GM21423 (cell line): ENCODE measurements at regions not wholly inside any gene's neighbourhood (a gene's known extent, or its start where the extent isn't known, plus 50 kb on each side); places are given as distances from the start of the nearest gene placed in this dataset.
"Not testable (repeated sequence)": the region's sequence is repeated elsewhere in the genome, so short reads cannot be mapped to it uniquely, and the experiment has no call there.

Source experiments
- ATAC-seq: cut with Tn5 transposase; IDR thresholded peaks from one replicate; pipeline ENCODE4 v1.9.1; 2021; ENCODE audit warnings: mild to moderate bottlenecking, moderate library complexity; ENCODE audit not compliant: unreplicated experiment

DNA sequence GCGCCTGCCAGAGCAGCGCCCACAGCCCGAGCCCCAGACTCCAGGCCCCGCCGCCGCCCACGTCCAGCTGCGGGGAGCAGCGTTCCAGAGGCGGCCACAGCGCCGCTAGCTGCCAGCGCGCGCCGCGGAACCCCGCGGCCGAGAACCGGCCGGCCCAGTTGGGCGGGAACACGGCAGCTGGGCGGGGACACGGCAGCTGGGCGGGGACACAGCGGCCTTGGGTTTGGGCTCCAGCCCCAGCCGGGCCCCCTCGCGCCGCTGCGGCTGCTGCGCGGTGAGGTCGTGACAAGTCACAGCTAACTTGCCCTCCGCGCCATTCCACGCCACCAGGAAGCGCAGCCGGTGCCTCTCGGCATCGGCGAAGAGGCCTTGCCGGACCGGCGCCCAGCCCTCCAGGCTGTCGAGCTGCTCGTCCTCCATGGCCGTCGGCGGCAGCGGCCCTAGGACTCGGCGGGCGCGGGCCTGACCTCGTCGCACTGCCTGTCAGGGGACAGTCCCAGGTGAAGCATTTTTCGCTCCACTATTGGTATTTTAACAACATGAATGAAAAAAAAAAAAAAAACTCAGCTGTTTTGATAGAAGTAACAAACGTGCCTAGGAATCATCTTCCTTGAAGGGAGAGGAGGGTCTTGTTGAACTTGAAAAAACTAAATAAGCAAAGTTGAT lies 56.6 kb upstream of the GOLGA8N start:
- ATAC-seq, result peak; percentile 87

DNA sequence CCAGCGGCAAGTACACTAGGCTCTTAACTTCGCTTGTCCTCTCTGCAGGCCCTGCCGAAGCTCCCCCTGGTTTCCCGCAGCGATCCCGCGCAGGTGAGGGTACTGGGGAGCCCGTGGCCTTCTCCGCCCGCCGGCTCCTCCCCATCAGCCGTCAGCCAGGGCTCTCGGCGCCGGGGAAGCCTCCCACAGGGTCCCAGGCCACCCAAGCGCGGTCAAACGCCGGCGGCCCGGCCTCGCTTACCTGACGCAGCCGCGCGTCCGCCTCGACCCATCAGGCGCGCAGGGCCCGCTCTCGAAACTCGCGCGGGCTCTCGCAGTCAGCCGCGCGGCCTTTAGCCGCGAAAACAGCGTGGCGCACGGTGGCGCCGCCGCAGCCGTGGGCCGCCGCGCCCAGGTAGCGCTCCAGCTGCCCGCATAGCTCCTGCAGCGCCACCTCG lies 57.2 kb upstream of the GOLGA8N start:
- peak; percentile 41 for ATAC-seq

DNA sequence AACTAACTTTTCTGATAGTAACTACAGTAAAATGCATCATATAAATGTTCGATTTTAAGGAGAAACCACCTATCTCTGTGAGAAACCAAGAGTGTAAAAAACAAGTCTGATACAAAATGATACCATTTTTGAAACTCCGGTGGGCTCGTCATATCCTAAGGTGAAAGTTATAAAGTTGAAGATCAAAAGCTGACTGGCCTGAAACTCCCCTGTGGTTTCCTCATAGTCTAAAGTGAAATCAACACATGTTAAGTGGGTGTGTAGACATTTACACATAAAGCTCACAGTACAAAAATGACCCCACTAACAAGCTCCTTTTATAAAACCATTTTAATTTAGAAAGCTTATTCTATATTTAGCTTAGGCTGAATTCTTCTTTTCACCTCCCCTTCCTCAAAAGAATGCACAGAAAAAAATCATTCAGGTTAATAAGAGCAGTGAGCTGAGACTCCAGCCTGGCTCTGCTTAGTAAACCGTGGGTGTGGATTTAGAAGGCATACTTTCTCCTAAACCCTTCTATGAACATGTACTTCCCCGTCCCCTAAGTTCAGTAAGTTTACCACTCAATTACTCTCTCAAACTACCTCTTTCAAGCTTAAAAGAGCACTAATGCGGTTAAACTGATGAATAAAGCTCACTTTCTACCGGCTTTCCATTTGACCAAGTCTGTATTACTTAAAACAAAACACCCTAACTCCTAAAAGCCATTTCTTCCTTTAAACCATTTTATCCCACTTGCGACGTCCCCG lies 57.9 kb upstream of the GOLGA8N start:
- ATAC-seq, result not testable (repeated sequence)

DNA sequence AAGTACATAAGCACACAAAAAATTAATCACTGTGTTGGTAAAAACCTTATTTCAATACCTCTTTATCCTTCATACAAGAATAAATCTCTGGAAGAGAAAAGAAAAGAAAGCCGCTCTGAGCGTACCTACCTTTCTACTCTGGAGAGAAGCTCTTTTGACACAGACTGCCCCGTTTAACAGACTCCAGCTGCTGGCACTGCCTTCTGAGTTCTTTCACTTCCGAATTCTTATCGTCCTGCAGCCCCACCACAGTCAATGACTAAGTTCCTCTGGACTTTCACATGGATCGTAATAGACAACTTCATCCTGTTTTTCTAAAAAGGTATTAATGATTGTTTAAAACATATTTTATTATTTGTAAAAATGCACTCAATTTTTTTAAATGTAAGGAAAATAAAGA lies 67.5 kb upstream of the GOLGA8O start:
- ATAC-seq, result not testable (repeated sequence)

DNA sequence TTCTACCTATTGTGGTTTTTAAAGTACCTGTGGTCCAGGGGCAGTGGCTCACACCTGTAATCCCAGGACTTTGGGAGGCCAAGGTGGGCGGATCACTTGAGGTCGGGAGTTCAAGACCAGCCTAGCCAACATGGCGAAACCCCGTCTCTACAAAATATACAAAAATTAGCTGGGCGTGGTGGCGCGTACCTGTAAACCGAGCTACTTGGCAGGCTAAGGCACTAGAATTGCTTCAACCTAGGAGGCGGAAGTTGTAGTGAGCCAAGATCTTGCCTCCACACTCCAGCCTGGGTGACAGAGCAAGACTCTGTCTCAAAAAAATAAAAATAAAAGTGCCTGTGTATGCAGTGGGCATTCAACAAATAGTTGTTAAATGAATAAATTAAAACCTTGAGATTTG lies 67.0 kb upstream of the GOLGA8O start:
- not testable (repeated sequence) for ATAC-seq

DNA sequence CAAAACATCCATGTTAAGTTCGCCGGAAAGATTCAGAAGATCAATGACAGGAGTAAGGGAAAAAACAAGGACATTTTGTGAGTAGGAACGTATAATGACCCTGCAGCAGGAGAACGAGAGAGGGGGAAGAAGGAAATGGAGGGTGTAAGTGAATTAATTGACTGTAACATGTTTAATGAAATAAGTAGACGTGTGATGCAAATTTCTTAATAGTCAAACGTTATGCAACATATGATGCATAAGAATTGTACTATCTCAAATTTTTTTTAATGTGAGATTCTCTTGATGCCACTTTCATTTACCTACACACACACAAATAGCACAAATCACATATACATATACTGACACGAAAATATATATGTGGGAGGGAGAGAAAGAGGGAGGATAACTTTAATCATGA lies 63.5 kb upstream of the GOLGA8O start:
- ATAC-seq, result not testable (repeated sequence)

DNA sequence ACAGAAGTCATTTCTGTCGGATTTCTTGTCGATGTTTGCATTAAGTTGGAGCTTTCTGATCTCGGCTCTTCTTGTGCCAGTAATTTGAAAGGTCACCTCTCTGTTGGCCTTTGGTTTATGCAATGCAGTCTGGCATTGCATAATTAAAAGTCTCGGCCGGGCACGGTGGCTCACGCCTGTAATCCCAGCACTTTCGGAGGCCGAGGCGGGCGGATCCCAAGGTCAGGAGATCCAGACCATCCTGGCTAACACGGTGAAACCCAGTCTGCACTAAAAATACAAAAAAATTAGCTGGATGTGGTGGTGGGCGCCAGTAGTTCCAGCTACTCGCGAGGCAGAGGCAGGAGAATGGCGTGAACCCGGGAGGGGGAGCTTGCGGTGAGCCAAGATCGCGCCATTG lies 62.6 kb upstream of the GOLGA8O start:
- not testable (repeated sequence) for ATAC-seq

DNA sequence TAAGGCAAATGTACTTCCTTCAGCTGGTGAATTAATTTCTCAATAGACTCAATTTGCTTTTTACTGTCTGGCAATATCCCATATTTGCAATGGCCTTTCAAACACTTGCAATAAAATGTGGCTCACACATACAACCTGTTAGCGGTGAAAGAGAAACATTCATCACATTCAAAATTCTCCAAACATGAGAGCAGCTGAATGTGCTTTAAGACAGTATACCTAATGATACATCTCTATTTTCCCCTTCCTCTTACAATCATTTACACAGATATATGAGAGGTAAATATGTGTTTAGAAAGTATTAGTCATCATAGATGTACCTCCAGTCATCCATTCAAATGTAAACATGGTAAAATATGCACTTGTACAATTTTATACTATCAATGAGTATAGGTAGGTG lies 61.5 kb upstream of the GOLGA8O start:
- ATAC-seq, result not testable (repeated sequence)

DNA sequence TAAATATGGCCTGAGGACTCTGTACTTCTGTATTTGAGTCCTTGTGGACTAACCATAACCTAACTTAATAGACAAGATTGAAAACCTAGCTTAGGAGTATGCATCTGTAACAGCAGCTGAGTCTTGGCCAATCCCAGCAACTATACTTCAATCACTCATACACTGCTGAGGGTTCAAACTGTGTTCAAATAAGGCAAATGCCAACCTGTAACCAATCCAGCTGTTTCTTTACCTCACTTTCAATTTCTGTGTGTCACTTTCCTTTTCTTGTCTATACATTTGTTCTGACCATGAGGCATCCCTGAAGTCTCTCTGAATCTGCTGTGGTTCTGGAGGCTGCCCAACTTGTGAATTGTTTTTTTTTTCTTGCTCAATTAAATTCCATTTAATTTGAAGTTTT lies 57.9 kb upstream of the GOLGA8O start:
- not testable (repeated sequence) for ATAC-seq

DNA sequence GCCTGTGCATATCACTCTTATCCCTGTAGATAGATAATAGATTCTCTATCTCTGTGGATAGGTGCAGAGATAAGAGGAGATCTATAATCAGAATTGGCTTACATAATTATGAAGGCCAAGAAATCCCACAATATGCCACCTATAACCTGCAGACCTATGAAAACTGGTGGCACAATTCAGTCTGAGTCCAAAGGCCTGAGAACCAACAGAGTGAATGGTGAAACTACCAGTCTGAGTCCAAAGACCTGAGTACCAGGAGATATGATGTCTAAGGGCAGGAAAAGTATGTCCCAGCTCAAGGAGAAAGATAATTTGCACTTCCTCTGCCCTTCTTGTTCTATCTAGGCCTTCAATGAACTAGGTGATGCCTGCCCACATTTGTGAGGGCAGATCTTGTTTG lies 54.6 kb upstream of the GOLGA8O start:
- not testable (repeated sequence) for ATAC-seq

DNA sequence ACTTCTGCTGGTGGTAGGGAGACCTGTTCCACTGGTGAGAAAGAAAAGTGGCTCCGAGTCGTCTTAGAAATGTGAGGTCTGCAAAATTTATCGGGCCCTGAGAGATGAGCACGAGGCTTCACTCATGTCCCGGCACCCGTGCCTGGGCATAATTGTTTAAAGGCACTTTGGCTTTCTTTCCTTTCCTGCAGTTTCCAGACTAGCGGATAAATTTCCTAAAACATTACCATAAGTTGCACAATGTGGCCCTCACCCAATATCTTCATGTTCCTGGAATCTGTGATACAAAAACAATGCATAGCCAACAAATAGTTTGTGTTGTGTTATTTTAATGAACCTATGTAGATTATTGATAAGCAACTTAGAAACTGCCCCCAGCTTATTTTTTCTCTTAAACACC lies 52.6 kb upstream of the GOLGA8O start:
- not testable (repeated sequence) for ATAC-seq

DNA sequence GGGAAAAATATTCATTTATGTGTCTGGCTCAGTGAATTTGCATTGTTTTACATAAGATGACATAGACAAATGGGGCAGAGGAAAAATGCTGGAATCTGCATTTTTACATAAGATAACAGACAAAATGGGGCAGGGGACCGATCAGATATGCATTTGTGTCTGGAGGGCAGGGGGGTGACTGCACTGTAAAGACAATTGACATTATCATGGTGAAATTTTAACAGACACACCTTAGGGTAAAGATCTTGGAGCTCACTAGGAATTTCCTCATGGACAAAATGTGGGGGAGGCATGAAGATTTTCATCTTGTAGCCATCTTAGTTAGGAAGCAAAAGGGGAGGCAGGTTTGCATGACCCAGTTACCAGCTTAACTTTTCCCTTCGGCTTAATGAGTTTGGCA lies 51.4 kb upstream of the GOLGA8O start:
- not testable (repeated sequence) for ATAC-seq

DNA sequence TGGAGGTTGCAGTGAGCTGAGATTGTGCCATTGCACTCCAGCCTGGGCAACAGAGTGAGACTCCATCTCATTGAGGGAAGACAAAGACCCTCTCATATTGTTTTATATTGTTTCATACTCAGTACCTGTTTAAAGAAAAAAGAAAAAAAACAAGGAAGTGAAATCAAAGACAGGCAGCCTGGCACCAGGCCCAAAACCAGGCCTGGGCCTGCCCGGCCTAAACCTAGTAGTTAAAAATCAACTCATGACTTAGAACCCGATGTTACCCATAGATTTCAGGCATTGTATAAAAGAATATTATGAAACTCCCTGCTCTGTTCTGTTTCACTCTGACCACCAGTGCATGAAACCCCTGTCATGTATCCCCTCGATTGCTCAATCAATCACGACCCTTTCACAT lies 50.2 kb upstream of the GOLGA8O start:
- ATAC-seq, result not testable (repeated sequence)
